Left renal pelvis (tissue), 4 donors: ENCODE measurements at regions not wholly inside any gene's neighbourhood (a gene's known extent, or its start where the extent isn't known, plus 50 kb on each side); places are given as distances from the start of the nearest gene placed in this dataset.

Source experiments
- DNase-seq, 4 donors: peaks; one replicate each; pipeline ENCODE4 v3.0.0-alpha.2; 2013; ENCODE audit warnings: low read depth in 4 of 4, low spot score in 3 of 4

- DNase-seq: no peak
Observed at GRCh38 chr18:71597219-71597618, 946.9 kb downstream of the CBLN2 start.

DNA sequence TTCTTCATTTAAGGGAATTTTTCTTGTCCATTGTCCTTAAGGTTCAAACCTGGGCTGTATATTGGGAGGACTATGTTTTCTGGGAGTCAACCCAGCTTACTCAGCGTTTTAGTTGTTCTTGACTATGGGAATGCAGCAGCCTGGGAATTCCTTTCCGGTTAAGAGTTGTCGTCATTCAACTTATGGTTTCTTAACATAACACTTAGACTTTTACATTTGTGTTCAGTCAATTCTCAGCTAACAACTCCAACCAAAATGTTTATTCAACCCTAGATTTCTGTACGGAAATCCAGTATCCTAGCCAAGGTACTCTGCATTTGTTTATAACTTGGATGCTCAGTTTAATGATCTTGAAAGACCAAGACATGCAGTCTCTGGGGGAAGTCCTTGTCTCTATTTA is 960.9 kb downstream of the CBLN2 start:
- DNase-seq: no peak

GRCh38 chr18:71554686-71555085 is 989.5 kb downstream of the CBLN2 start:
- DNase-seq: no peak

DNA sequence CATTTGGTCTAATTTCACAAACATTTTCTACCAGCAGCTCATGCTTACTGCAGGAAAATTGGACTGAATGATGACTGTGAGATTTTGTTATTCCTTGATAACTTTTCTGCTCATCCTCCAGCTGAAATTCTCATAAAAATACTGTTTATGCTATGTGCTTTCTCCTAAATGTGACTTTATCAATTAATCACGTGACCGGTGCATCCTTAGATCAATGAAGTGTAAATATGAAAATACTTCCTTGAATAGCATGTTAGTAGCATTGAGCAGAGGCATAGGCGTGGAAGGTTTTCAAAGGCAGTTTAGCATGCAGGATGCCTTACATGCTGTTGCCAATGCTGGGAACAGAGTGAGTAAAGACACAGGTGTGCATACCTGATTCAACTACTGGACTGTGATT is 1002.5 kb downstream of the CBLN2 start:
- DNase-seq: no peak

GRCh38 chr18:71529703-71530303 is 1014.3 kb downstream of the CBLN2 start:
- no peak for DNase-seq

- no peak for DNase-seq
Observed at GRCh38 chr18:71523483-71524435, 1020.4 kb downstream of the CBLN2 start.

- DNase-seq: no peak
Observed at GRCh38 chr18:71505526-71505925, 1038.6 kb downstream of the CBLN2 start.

- no peak for DNase-seq
Observed at GRCh38 chr18:71503222-71503621, 1040.9 kb downstream of the CBLN2 start.

DNA sequence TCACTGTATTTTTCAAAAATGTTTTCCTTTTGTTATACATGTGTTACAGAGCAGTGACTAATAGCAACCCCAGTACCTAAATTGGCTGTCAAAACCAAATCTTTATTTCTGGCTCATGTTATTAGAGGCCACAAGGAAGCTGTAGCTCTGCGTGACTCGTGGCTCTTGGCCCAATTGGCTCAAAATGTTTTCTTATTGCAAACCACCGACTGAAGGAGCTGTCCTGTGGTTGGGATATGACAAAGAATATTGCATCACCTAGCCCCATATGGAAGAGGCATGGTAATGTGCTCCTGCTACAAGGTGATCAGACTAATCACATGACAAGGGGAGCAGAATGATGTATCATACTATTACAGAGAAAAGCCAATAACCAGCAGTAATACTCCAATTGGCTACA is 1058.5 kb downstream of the CBLN2 start:
- DNase-seq: no peak

- no peak for DNase-seq
Observed at GRCh38 chr18:71471963-71472725, 1072.0 kb downstream of the CBLN2 start.

- no peak for DNase-seq
Observed at GRCh38 chr18:71456206-71456605, 1087.9 kb downstream of the CBLN2 start.

GRCh38 chr18:71450257-71450656 is 1093.9 kb downstream of the CBLN2 start:
- DNase-seq: no peak

DNA sequence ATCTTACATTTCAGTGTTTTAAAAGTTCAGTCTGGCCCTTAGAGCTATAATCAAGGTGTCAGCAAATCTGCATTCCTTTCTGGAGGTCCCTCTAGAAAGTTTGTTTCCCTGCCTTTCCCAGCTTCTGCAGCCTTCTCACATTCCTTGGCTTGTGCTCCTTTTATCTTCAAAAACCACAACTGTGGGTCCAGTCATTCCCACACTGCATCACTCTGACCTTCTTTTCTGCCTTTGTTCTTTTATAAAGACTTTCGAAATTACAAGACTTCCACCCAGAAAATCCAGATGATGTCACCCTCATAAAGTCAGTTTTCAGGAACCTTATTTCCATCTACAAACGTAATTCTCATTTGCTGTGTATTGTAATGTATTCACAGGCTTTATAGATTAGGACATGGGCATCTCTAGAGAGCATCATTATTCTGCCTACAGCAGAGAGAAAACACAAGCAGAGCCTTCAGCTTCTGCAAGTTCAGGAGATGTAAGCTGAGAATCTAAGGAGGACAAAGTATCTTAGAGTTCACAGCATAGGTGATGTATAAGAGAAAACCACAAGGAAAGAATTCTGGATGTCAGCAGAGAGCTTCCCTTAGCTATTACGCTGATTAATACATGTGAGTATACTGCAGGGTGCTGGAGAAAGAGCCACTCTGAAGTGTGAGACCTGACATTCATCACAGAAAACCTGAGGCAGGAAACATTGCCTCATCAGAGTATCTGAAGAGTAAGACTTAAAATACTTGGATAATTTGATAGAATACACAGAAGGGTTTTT is 1100.2 kb downstream of the CBLN2 start:
- DNase-seq: peak in 1 of 4 donors; percentile 7

DNA sequence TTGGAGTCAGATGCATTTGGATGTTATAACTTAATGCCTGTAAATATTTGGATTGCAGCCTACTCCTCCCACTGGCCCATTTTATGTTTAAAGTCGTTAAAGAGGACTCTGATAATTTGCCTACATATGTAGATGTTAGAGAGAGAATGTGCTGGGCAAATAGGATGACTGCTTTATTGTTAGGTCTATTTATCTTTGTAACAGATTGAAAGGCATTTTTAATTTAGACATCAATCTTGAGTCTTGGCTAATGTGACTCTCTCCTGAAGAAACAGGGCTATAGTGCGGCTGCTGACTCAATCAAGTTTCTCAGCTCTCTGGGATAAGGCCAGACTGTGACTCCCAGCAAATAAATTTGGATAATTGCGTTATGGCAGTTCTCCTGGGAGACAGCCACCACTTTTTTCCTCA is 1101.4 kb downstream of the CBLN2 start:
- peak in 3 of 4 donors; percentile 7 to 18 (median 18) for DNase-seq

DNA sequence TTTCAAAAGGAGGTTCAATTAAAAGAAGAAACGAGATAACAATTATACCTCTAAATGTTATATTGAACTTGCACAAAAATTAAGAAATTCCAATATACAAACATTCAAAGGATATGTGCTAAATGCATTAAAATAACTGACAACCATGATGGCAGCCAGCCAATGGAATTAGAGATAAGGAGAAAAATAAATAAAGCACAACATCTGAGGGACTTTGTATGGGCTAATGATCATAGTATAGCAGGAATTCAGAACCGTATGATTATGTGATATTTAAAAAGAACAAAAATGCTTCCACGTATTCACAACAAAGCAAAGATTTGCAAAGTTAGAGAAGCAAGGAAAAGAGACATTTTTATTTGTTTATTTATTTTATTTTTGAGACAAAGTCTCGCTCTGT is 1103.0 kb downstream of the CBLN2 start:
- no peak for DNase-seq

DNA sequence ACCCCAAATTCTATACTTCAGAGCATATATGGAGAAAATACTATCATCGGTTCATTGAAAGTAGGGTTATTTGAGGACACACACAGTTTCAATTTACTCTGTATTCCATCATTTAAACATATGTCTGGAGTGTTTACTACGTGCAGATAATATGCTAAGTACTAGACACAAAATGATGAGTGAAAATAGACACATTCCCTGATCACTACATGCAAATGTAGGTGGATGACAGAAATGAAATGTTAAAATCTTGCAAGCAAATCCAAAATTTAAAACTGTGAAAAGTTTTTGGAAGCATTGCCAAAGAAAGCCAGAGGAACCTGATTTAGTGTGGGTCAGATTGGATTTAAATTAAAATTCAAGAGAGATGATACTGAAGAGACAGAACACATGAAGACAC is 1106.6 kb downstream of the CBLN2 start:
- DNase-seq: no peak

GRCh38 chr18:71433373-71433772 is 1110.8 kb downstream of the CBLN2 start:
- DNase-seq: no peak

GRCh38 chr18:71431689-71432088 is 1112.5 kb downstream of the CBLN2 start:
- DNase-seq: no peak

- DNase-seq: no peak
Observed at GRCh38 chr18:71431171-71431570, 1113.0 kb downstream of the CBLN2 start.

GRCh38 chr18:71426441-71426840 is 1117.7 kb downstream of the CBLN2 start:
- no peak for DNase-seq
